ENCODE measurements at regions not wholly inside any gene's neighbourhood (a gene's known extent, or its start where the extent isn't known, plus 50 kb on each side); places are given as distances from the start of the nearest gene placed in this dataset.

- DNase-seq = no peak
These were observed 57.2 kb upstream of the MAML3 start for GRCh38 chr4:140211161-140211560.

- no peak for DNase-seq
These were observed 54.9 kb upstream of the MAML3 start for GRCh38 chr4:140208921-140209320.
